Activated CD8-positive, alpha-beta memory T cell treated with anti-CD3 and anti-CD28 coated beads, Interleukin-2, amount 50 U/mL, for 1 hour (primary cell): ENCODE measurements at regions not wholly inside any gene's neighbourhood (a gene's known extent, or its start where the extent isn't known, plus 50 kb on each side); places are given as distances from the start of the nearest gene placed in this dataset.

ENCODE experiments used
- DNase-seq: peaks from one replicate; pipeline ENCODE4 v3.0.0-alpha.2; 2020; ENCODE audit errors: extremely low read depth

GRCh38 chr12:92032101-92032500 is 113.5 kb downstream of the BTG1 start:
- no peak for DNase-seq

GRCh38 chr12:92030618-92031017 is 115.0 kb downstream of the BTG1 start:
- DNase-seq: peak; percentile 45

GRCh38 chr12:92029902-92030586 is 115.6 kb downstream of the BTG1 start:
- DNase-seq: no peak

GRCh38 chr12:92029136-92029535 is 116.5 kb downstream of the BTG1 start:
- DNase-seq: no peak

GRCh38 chr12:92028441-92028709 is 117.3 kb downstream of the BTG1 start:
- no peak for DNase-seq

- no peak for DNase-seq
Measured at GRCh38 chr12:92027701-92028440, 117.8 kb downstream of the BTG1 start.

- DNase-seq: no peak
Measured at GRCh38 chr12:92027243-92027642, 118.4 kb downstream of the BTG1 start.

GRCh38 chr12:92025462-92026207 is 120.0 kb downstream of the BTG1 start:
- DNase-seq: no peak

- no peak for DNase-seq
Measured at GRCh38 chr12:92022093-92022492, 123.6 kb downstream of the BTG1 start.

- DNase-seq: no peak
Measured at GRCh38 chr12:92021666-92022035, 124.0 kb downstream of the BTG1 start.

GRCh38 chr12:92020983-92021665 is 124.5 kb downstream of the BTG1 start:
- DNase-seq: no peak

GRCh38 chr12:92019491-92020277 is 126.0 kb downstream of the BTG1 start:
- DNase-seq: no peak

GRCh38 chr12:92012691-92013090 is 133.0 kb downstream of the BTG1 start:
- DNase-seq: no peak

GRCh38 chr12:92010853-92011701 is 134.6 kb downstream of the BTG1 start:
- DNase-seq: no peak

GRCh38 chr12:92010368-92010767 is 135.3 kb downstream of the BTG1 start:
- no peak for DNase-seq

- DNase-seq: no peak
Measured at GRCh38 chr12:92008345-92008744, 137.3 kb downstream of the BTG1 start.

GRCh38 chr12:92007787-92008186 is 137.9 kb downstream of the BTG1 start:
- DNase-seq: no peak

- DNase-seq: no peak
Measured at GRCh38 chr12:92003701-92004100, 141.9 kb downstream of the BTG1 start.

- no peak for DNase-seq
Measured at GRCh38 chr12:92002673-92003382, 142.8 kb downstream of the BTG1 start.

GRCh38 chr12:92002195-92002649 is 143.4 kb downstream of the BTG1 start:
- DNase-seq: no peak
